ENCODE measurements at regions not wholly inside any gene's neighbourhood (a gene's known extent, or its start where the extent isn't known, plus 50 kb on each side); places are given as distances from the start of the nearest gene placed in this dataset.
"Not testable (repeated sequence)": the region's sequence is repeated elsewhere in the genome, so short reads cannot be mapped to it uniquely, and the experiment has no call there.

DNA sequence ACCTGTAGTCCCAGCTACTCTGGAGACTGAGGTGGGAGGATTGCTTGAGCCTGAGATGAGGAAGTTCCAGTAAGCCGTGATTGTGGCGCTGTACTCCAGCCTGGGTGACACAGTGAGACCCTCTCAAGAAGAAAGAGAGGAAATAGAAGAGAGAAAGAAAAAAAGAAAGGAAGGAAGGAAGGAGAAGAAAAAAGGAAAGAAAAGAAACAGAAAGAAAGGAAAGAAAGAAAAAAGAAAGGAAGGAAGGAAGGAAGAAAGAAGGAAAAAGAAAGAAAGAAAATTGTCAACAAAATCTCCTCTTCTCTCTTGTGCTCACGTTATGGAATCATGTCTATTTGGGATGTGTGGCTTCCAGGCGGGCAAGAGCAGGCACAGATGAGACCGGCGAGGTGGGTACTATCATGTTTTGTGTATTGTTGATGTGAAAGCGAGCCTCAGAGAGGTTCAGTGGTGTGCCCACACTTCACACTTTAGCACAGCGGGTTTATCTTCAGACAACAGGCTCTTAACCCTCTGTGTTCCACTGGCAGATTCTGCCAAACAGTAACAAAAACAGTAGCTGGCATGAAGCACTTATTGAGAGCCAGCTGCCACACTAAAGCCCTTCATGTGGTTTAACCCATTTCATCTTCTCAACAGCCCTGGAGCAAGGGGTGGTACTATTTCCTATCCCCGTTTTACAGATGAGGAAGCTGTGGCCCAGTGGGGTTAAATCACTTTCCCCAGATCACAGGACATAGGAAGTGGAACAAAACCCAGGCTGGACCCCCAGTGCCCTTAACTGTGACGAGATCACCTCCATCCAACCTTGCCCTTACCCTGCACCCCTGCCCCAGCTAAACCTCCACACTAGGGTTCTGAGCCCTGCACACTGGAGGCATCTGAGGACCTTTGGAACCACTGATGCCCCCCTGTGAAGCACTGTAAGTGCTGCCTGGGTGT lies 94.7 kb upstream of the TARDBP start:
- Histone ChIP-seq H3K27me3 (ENCODE audit: insufficient read depth, low read length, poor library complexity) (no peaks in the 10 kb centered on the region), H2AFZ (ENCODE audit: low read depth, low read length) (no peak overlapping the region), H3K27ac (ENCODE audit: low read length) (peak overlapping the region; percentile 68), H3K4me3 (ENCODE audit: low read depth in 1 of 2, low read length in 2 of 2) (peak overlapping the region in 1 of 2 experiments; percentile 21; a peak in 2 of 4 replicates), H3K9ac (ENCODE audit: low read depth, low read length) (peak overlapping the region; percentile 14), H4K20me1 (ENCODE audit: insufficient read depth, low read length) (peaks cover 10% of the 10 kb centered on the region), H3K79me2 (ENCODE audit: insufficient read depth, low read length) (no peaks in the 10 kb centered on the region), H3K36me3 (ENCODE audit: insufficient read depth, low read length) (no peaks in the 10 kb centered on the region), H3K4me1 (ENCODE audit: insufficient read depth, low read length) (peaks cover 34% of the 10 kb centered on the region), H3K9me3 (ENCODE audit: insufficient read depth, low read length, severe bottlenecking) (no peaks in the 10 kb centered on the region), H3K4me2 (ENCODE audit: insufficient read depth, low read length) (peak overlapping the region; percentile 64)
- no peak for TF ChIP-seq EZH2 (IDR thresholded peaks at IDR 0.05; ENCODE audit: borderline replicate concordance, low read depth, low read length, severe bottlenecking)
- TF ChIP-seq, protein P1, sequence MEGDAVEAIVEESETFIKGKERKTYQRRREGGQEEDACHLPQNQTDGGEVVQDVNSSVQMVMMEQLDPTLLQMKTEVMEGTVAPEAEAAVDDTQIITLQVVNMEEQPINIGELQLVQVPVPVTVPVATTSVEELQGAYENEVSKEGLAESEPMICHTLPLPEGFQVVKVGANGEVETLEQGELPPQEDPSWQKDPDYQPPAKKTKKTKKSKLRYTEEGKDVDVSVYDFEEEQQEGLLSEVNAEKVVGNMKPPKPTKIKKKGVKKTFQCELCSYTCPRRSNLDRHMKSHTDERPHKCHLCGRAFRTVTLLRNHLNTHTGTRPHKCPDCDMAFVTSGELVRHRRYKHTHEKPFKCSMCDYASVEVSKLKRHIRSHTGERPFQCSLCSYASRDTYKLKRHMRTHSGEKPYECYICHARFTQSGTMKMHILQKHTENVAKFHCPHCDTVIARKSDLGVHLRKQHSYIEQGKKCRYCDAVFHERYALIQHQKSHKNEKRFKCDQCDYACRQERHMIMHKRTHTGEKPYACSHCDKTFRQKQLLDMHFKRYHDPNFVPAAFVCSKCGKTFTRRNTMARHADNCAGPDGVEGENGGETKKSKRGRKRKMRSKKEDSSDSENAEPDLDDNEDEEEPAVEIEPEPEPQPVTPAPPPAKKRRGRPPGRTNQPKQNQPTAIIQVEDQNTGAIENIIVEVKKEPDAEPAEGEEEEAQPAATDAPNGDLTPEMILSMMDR (IDR thresholded peaks at IDR 0.05; ENCODE audit: borderline replicate concordance, extremely low read depth, low read length, poor library complexity, severe bottlenecking), result no peak
- DNase-seq (peak; percentile 86), ATAC-seq (ENCODE audit: insufficient read depth, low read depth) (peak; percentile 94)

GRCh38 chr1:10918531-10918930 lies 93.9 kb upstream of the TARDBP start:
- no peaks in the 10 kb centered on the region for H3K36me3 ChIP-seq (ENCODE audit: insufficient read depth, low read length)
- H3K4me1 ChIP-seq (ENCODE audit: insufficient read depth, low read length), result peaks cover 34% of the 10 kb centered on the region
- H3K27ac ChIP-seq (ENCODE audit: low read length), result peak overlapping the region; percentile 51; the same call in 1 of the 2 replicates
- H3K4me3 ChIP-seq (ENCODE audit: low read depth in 1 of 2, low read length in 2 of 2), result no peak overlapping the region
- H3K79me2 ChIP-seq (ENCODE audit: insufficient read depth, low read length), result no peaks in the 10 kb centered on the region
- peaks cover 10% of the 10 kb centered on the region for H4K20me1 ChIP-seq (ENCODE audit: insufficient read depth, low read length)
- H3K4me2 ChIP-seq (ENCODE audit: insufficient read depth, low read length), result peak overlapping the region; percentile 16; the same call in 1 of the 2 replicates
- ATAC-seq (ENCODE audit: insufficient read depth, low read depth), result 0 out of 3 replicates have a peak, but pooled peaks have one; percentile 1
- TF ChIP-seq, protein P1 (IDR thresholded peaks at IDR 0.05; ENCODE audit: borderline replicate concordance, extremely low read depth, low read length, poor library complexity, severe bottlenecking), result no peak
- no peaks in the 10 kb centered on the region for H3K27me3 ChIP-seq (ENCODE audit: insufficient read depth, low read length, poor library complexity)
- no peak overlapping the region for H2AFZ ChIP-seq (ENCODE audit: low read depth, low read length)
- no peak overlapping the region; the same call in 1 of the 2 replicates for H3K9ac ChIP-seq (ENCODE audit: low read depth, low read length)
- peak; percentile 35 for DNase-seq
- H3K9me3 ChIP-seq (ENCODE audit: insufficient read depth, low read length, severe bottlenecking), result no peaks in the 10 kb centered on the region

GRCh38 chr1:10920063-10920626 lies 92.3 kb upstream of the TARDBP start:
- Histone ChIP-seq H3K36me3 (ENCODE audit: insufficient read depth, low read length) (no peaks in the 10 kb centered on the region), H3K4me2 (ENCODE audit: insufficient read depth, low read length) (no peak overlapping the region), H4K20me1 (ENCODE audit: insufficient read depth, low read length) (peaks cover 10% of the 10 kb centered on the region), H2AFZ (ENCODE audit: low read depth, low read length) (no peak overlapping the region), H3K4me1 (ENCODE audit: insufficient read depth, low read length) (peaks cover 34% of the 10 kb centered on the region), H3K4me3 (ENCODE audit: low read depth in 1 of 2, low read length in 2 of 2) (no peak overlapping the region), H3K27ac (ENCODE audit: low read length) (no peak overlapping the region), H3K79me2 (ENCODE audit: insufficient read depth, low read length) (no peaks in the 10 kb centered on the region), H3K27me3 (ENCODE audit: insufficient read depth, low read length, poor library complexity) (no peaks in the 10 kb centered on the region), H3K9ac (ENCODE audit: low read depth, low read length) (no peak overlapping the region), H3K9me3 (ENCODE audit: insufficient read depth, low read length, severe bottlenecking) (no peaks in the 10 kb centered on the region)
- DNase-seq (no peak), ATAC-seq (ENCODE audit: insufficient read depth, low read depth) (no peak)
- TF ChIP-seq, protein P1 (IDR thresholded peaks at IDR 0.05; ENCODE audit: borderline replicate concordance, extremely low read depth, low read length, poor library complexity, severe bottlenecking), result no peak
- no peak for TF ChIP-seq EZH2 (IDR thresholded peaks at IDR 0.05; ENCODE audit: borderline replicate concordance, low read depth, low read length, severe bottlenecking)

DNA sequence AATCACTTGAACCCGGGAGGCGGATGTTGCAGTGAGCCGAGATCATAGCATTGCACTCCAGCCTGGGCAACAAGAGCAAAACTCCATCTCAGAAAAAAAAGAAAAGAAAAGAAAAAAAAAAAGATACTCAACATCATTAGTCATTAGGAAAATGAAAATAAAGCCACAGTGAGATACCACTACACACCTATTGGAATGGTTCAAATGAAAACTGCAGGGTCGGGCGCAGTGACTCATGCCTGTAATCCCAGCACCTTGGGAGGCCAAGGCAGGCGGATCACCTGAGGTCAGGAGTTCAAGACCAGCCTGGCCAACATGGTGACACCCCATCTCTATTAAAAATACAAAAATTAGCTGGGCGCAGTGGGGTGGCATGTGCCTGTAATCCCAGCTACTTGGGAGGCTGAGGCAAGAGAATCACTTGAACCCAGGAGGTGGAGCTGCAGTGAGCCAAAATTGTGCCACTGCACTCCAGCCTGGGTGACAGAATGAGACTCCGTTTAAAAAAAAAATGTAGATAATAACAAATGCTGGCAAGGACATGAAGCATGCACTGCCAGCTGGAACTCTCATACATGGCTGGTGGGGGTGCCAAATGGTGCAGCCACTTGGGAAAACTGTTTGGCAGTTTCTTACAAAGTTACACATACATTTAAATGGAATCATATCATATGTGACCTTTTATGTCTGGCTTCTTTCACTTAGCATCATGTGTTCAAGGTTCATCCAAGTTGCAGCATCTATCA lies 90.0 kb upstream of the TARDBP start:
- H3K4me1 ChIP-seq (ENCODE audit: insufficient read depth, low read length), result peaks cover 12% of the 10 kb centered on the region
- H3K9ac ChIP-seq (ENCODE audit: low read depth, low read length); H4K20me1 ChIP-seq (ENCODE audit: insufficient read depth, low read length); H3K27ac ChIP-seq (ENCODE audit: low read length); H2AFZ ChIP-seq (ENCODE audit: low read depth, low read length); DNase-seq; H3K36me3 ChIP-seq (ENCODE audit: insufficient read depth, low read length); H3K27me3 ChIP-seq (ENCODE audit: insufficient read depth, low read length, poor library complexity); H3K4me2 ChIP-seq (ENCODE audit: insufficient read depth, low read length); H3K4me3 ChIP-seq (ENCODE audit: low read depth in 1 of 2, low read length in 2 of 2); H3K79me2 ChIP-seq (ENCODE audit: insufficient read depth, low read length); H3K9me3 ChIP-seq (ENCODE audit: insufficient read depth, low read length, severe bottlenecking); ATAC-seq (ENCODE audit: insufficient read depth, low read depth): not testable (repeated sequence)

Data from DND-41 (cell line).